GM12878 (cell line): ENCODE measurements at regions not wholly inside any gene's neighbourhood (a gene's known extent, or its start where the extent isn't known, plus 50 kb on each side); places are given as distances from the start of the nearest gene placed in this dataset.
A peak's percentile ranks its signal among the peaks of the same experiment; 100 is the strongest.

Experiments
- ATAC-seq: fragments of 200-7000 bp; cut with Tn5 transposase; 3 replicates; pipeline ENCODE4 v1.9.1; 2020; ENCODE audit warnings: mild to moderate bottlenecking, moderate library complexity
- BruUV-seq: library from RNA; stranded (reverse); fragments of 400-500 nt; replicated peaks from 2 replicates; lab custom pipeline; 2021; lab: Mats Ljungman, UMichigan
- CTCF ChIA-PET: fragments of 300-600 bp; sonication (Branson Sonifier 250); formaldehyde crosslinking; extraction: SDS; loops from one replicate; lab custom pipeline; 2021; ENCODE audit warnings: inconsistent platforms; lab: Yijun Ruan, JAX
- POLR2A ChIA-PET: fragments of 350-600 bp; formaldehyde crosslinking; extraction: SDS; loops from one replicate; lab custom pipeline; 2021; ENCODE audit warnings: inconsistent platforms; lab: Charles Lee
- RAD21 ChIA-PET: fragments of 300-600 bp; sonication (Branson Sonifier 250); formaldehyde crosslinking; loops from one replicate; lab custom pipeline; 2023; ENCODE audit warnings: antibody characterized with exemption; ENCODE audit not compliant: unreplicated experiment; lab: Charles Lee
- SMC1A ChIA-PET: fragments of 300-600 bp; sonication (Branson Sonifier 250); formaldehyde crosslinking; loops from one replicate; lab custom pipeline; 2023; ENCODE audit not compliant: unreplicated experiment, uncharacterized antibody; lab: Charles Lee
- DNase-seq: peaks from one replicate; pipeline ENCODE4 v3.0.0-alpha.2; 2011; ENCODE audit warnings: low read depth, low spot score
- FAIRE-seq: peaks from 3 replicates; lab custom pipeline; 2011; peaks lifted over from hg19 to GRCh38; lab: Jason Lieb, UNC
- H2AFZ ChIP-seq: 2 replicates; pipeline ENCODE4 v1.6.0; 2011; ENCODE audit warnings: low read depth, low read length, control low read depth; ENCODE audit not compliant: control insufficient read depth
- H3K27ac ChIP-seq: 2 replicates; pipeline ENCODE4 v1.5.1; 2011; ENCODE audit warnings: control low read depth; ENCODE audit not compliant: control insufficient read depth, insufficient read depth
- H3K27me3 ChIP-seq, 2 experiments: replicated peaks in 1 of 2; 2 replicates each; pipeline versions ENCODE4 v1.6.0 to v1.6.1; 2011; ENCODE audit warnings: low read length in 1 of 2; ENCODE audit not compliant: control insufficient read depth in 2 of 2, insufficient read depth in 2 of 2
- H3K36me3 ChIP-seq, 2 experiments: 2 replicates each; pipeline ENCODE4 v1.5.1; 2011; ENCODE audit warnings: low read length in 1 of 2; ENCODE audit not compliant: control insufficient read depth in 2 of 2, insufficient read depth in 2 of 2
- H3K4me1 ChIP-seq: 2 replicates; pipeline ENCODE4 v1.6.1; 2011; ENCODE audit warnings: mild to moderate bottlenecking, low read length, moderate library complexity, mixed read lengths; ENCODE audit not compliant: control insufficient read depth, insufficient read depth
- H3K4me2 ChIP-seq: 2 replicates; pipeline ENCODE4 v1.6.0; 2011; ENCODE audit warnings: control low read depth; ENCODE audit not compliant: control insufficient read depth, insufficient read depth
- H3K4me3 ChIP-seq: fragments of 200-600 bp; sonication (generic); 2 replicates; pipeline ENCODE4 v1.5.1; 2016
- H3K79me2 ChIP-seq: 2 replicates; pipeline ENCODE4 v1.6.0; 2011; ENCODE audit warnings: low read length; ENCODE audit not compliant: control insufficient read depth, insufficient read depth
- H3K9ac ChIP-seq: 2 replicates; pipeline ENCODE4 v1.8.0; 2011; ENCODE audit warnings: low read length, control low read depth, mixed read lengths; ENCODE audit not compliant: control insufficient read depth, insufficient read depth
- H3K9me3 ChIP-seq: replicated peaks from 3 replicates; pipeline ENCODE4 v1.5.1; 2011; ENCODE audit warnings: mild to moderate bottlenecking, low read length; ENCODE audit not compliant: control insufficient read depth, insufficient read depth
- H4K20me1 ChIP-seq: 2 replicates; pipeline ENCODE4 v1.6.0; 2011; ENCODE audit not compliant: control insufficient read depth, insufficient read depth
- BCL11A ChIP-seq: IDR thresholded peaks from 2 replicates; pipeline ENCODE4 v1.6.1; 2011; ENCODE audit warnings: low read depth, low read length
- CEBPZ ChIP-seq: fragments of 150-350 bp; IDR thresholded peaks from 2 replicates; pipeline ENCODE4 v1.6.1; 2016; ENCODE audit warnings: low read depth, low read length
- DPF2 ChIP-seq: fragments of 450-650 bp; IDR thresholded peaks from 2 replicates; pipeline ENCODE4 v1.6.1; 2017; ENCODE audit warnings: mild to moderate bottlenecking
- MLLT1 ChIP-seq: fragments of 450-650 bp; IDR thresholded peaks from 2 replicates; pipeline ENCODE4 v1.6.1; 2016; ENCODE audit warnings: mild to moderate bottlenecking
- MYC ChIP-seq: IDR thresholded peaks from 2 replicates; pipeline ENCODE4 v1.6.1; 2011; ENCODE audit warnings: mild to moderate bottlenecking, low read length, moderate library complexity, inconsistent platforms; ENCODE audit not compliant: insufficient read depth, insufficient replicate concordance, insufficient read length, severe bottlenecking
- NFIC ChIP-seq: IDR thresholded peaks from 2 replicates; pipeline ENCODE4 v1.6.1; 2012; ENCODE audit warnings: low read depth, mild to moderate bottlenecking, inconsistent platforms, low read length, moderate library complexity
- NFXL1 ChIP-seq: fragments of 450-650 bp; IDR thresholded peaks from 2 replicates; pipeline ENCODE4 v1.6.1; 2017; ENCODE audit warnings: antibody characterized with exemption, mild to moderate bottlenecking, borderline replicate concordance
- RAD21 ChIP-seq: IDR thresholded peaks from 2 replicates; pipeline ENCODE4 v1.6.1; 2011; ENCODE audit warnings: mild to moderate bottlenecking, low read depth, low read length, moderate library complexity; ENCODE audit not compliant: insufficient read depth
- SMAD1 ChIP-seq: fragments of 450-650 bp; IDR thresholded peaks from 2 replicates; pipeline ENCODE4 v1.6.1; 2018; ENCODE audit warnings: mild to moderate bottlenecking, low read depth; ENCODE audit not compliant: partially characterized antibody
- WGBS: methylation state at CpG from one replicate; pipeline ENCODE4 v1.1.6; 2016; ENCODE audit warnings: low lambda C conversion rate; ENCODE audit not compliant: insufficient replicate concordance, insufficient coverage; ENCODE audit errors: missing lambda C conversion rate; 5-methylcytosine and 5-hydroxymethylcytosine counted together
- in situ Hi-C: fragments of 300-500 bp; cut with MboI; formaldehyde crosslinking; loops from 9 replicates; pipeline ENCODE4 v1.14.3; 2018; ENCODE audit warnings: mixed read lengths
- intact Hi-C: fragments of 100-400 bp; cut with micrococcal nuclease; formaldehyde crosslinking; loops from one replicate; pipeline ENCODE4 v1.14.2; 2022; ENCODE audit not compliant: unreplicated experiment

GRCh38 chr13:111039735-111040134 is 75.4 kb upstream of the ARHGEF7 start:
- H3K4me1 ChIP-seq: no peaks in the 10 kb centered on the region
- TF ChIP-seq NFXL1: no peak
- TF ChIP-seq MYC: no peak
- peak; percentile 10; the same call in 1 of the 2 replicates for TF ChIP-seq RAD21
- DNase-seq (no peak), FAIRE-seq (no peak), ATAC-seq (no peak)
- H2AFZ ChIP-seq: no peak overlapping the region
- H3K9me3 ChIP-seq: no peaks in the 10 kb centered on the region
- ChIA-PET SMC1A (no interaction called here), POLR2A (no interaction called here), RAD21 (no interaction called here), CTCF (no interaction called here)
- H3K4me2 ChIP-seq: no peak overlapping the region
- H3K4me3 ChIP-seq: no peak overlapping the region
- no TSS peak for BruUV-seq
- no peak overlapping the region for H3K9ac ChIP-seq
- no peaks in the 10 kb centered on the region for H3K36me3 ChIP-seq
- H3K79me2 ChIP-seq: no peaks in the 10 kb centered on the region
- no peaks in the 10 kb centered on the region for H3K27me3 ChIP-seq
- in situ Hi-C loops: loop anchor here (10.0 kb wide), 1 partner anchor 445 kb away; no protein-coding TSS in a partner anchor
- H3K27ac ChIP-seq: no peak overlapping the region
- WGBS: 47% methylated on average over 5 of the region's 5 CpGs
- intact Hi-C loops: loop anchor here (10.0 kb wide), 1 partner anchor 565 kb away; no protein-coding TSS in a partner anchor
- no peaks in the 10 kb centered on the region for H4K20me1 ChIP-seq

GRCh38 chr13:111038887-111039286 is 76.2 kb upstream of the ARHGEF7 start:
- Histone ChIP-seq H3K4me2 (no peak overlapping the region), H3K27me3 (no peaks in the 10 kb centered on the region), H3K9ac (no peak overlapping the region), H3K27ac (no peak overlapping the region), H3K4me3 (no peak overlapping the region), H4K20me1 (no peaks in the 10 kb centered on the region), H3K4me1 (no peaks in the 10 kb centered on the region), H2AFZ (no peak overlapping the region), H3K36me3 (no peaks in the 10 kb centered on the region), H3K9me3 (no peaks in the 10 kb centered on the region), H3K79me2 (no peaks in the 10 kb centered on the region)
- TF ChIP-seq MLLT1 (no peak), CEBPZ (no peak), DPF2 (no peak), BCL11A (no peak), NFXL1 (no peak), NFIC (no peak), SMAD1 (no peak)
- CTCF ChIA-PET: no interaction called here
- no TSS peak for BruUV-seq
- in situ Hi-C loops (no loop called here), intact Hi-C loops (no loop called here)
- SMC1A ChIA-PET: no interaction called here
- DNase-seq (no peak), ATAC-seq (no peak), FAIRE-seq (no peak)
- POLR2A ChIA-PET: no interaction called here
- RAD21 ChIA-PET: interaction anchor here (0.5 to 1.0 kb wide), 2 partner anchors 28 to 211 kb away, joined by 3 to 5 read pairs; no protein-coding TSS in a partner anchor
- WGBS: 15% methylated on average over 7 of the region's 7 CpGs
